ENCODE measurements at regions not wholly inside any gene's neighbourhood (a gene's known extent, or its start where the extent isn't known, plus 50 kb on each side); places are given as distances from the start of the nearest gene placed in this dataset.
"Not testable (repeated sequence)": the region's sequence is repeated elsewhere in the genome, so short reads cannot be mapped to it uniquely, and the experiment has no call there.

DNA sequence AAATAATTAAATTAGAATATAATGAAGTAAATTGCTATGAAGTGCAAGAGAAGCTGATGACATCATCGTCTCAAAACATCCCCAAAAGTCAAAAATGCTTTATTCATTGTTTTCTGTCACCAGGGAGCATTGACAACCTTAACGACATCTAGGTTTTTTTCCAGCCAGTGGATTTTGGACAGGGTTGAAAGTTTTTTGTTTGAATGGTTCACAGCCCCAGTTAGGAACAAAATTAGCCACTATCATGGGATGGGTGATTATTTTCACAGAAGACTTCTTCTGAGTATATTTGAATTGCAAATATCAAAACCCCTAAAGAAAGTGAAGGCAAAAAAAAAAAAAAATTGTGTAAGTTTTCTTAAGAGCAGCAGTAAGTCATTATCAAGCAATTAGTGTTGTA, 826.1 kb downstream of the STPG2 start:
- no peaks in the 10 kb centered on the region for H3K79me2 ChIP-seq (ENCODE audit: insufficient read depth, low read length)
- 100% methylated on average over 1 of the region's 2 CpGs for WGBS (ENCODE audit: insufficient coverage)
- Mint-ChIP-seq H3K27ac (no peak overlapping the region), H3K9me3 (peaks cover 2 to 12% (median 8%) of the 10 kb centered on the region in 7 donors), H3K36me3 (no peaks in the 10 kb centered on the region), H3K4me3 (no peak overlapping the region), H3K27me3 (ENCODE audit: low read depth in 3 of 3) (no peaks in the 10 kb centered on the region), H3K4me1 (no peaks in the 10 kb centered on the region)
- no peak overlapping the region for H3K4me3 ChIP-seq (replicated peaks in 1 of 3; ENCODE audit: low read depth in 2 of 3, low read length in 3 of 3)
- no peak overlapping the region for H2AFZ ChIP-seq (ENCODE audit: insufficient read depth, low read depth, low read length, poor library complexity, severe bottlenecking)
- H3K4me2 ChIP-seq (replicated peaks; ENCODE audit: extremely low read depth, low read length, poor library complexity, severe bottlenecking), result no peak overlapping the region
- H3K27ac ChIP-seq (ENCODE audit: low read depth in 1 of 2, low read length in 2 of 2), result no peak overlapping the region
- no peaks in the 10 kb centered on the region for H4K20me1 ChIP-seq (ENCODE audit: insufficient read depth, low read length)
- H3K4me1 ChIP-seq (ENCODE audit: control insufficient read depth in 1 of 2, insufficient read depth in 2 of 2, low read length in 2 of 2), result no peaks in the 10 kb centered on the region
- intact Hi-C loops (cut with micrococcal nuclease), result no loop called here
- H3K9me3 ChIP-seq (replicated peaks in 1 of 2; ENCODE audit: control insufficient read depth in 1 of 2, insufficient read depth in 1 of 2, low read length in 2 of 2), result peaks cover 4 to 8% of the 10 kb centered on the region in 2 donors
- DNase-seq, result no peak
- H3K27me3 ChIP-seq (ENCODE audit: control insufficient read depth in 2 of 2, insufficient read depth in 2 of 2, low read length in 2 of 2), result no peaks in the 10 kb centered on the region
- TF ChIP-seq, protein P1, sequence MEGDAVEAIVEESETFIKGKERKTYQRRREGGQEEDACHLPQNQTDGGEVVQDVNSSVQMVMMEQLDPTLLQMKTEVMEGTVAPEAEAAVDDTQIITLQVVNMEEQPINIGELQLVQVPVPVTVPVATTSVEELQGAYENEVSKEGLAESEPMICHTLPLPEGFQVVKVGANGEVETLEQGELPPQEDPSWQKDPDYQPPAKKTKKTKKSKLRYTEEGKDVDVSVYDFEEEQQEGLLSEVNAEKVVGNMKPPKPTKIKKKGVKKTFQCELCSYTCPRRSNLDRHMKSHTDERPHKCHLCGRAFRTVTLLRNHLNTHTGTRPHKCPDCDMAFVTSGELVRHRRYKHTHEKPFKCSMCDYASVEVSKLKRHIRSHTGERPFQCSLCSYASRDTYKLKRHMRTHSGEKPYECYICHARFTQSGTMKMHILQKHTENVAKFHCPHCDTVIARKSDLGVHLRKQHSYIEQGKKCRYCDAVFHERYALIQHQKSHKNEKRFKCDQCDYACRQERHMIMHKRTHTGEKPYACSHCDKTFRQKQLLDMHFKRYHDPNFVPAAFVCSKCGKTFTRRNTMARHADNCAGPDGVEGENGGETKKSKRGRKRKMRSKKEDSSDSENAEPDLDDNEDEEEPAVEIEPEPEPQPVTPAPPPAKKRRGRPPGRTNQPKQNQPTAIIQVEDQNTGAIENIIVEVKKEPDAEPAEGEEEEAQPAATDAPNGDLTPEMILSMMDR (IDR thresholded peaks at IDR 0.05), result no peak
- no peaks in the 10 kb centered on the region for H3K36me3 ChIP-seq (replicated peaks in 1 of 2; ENCODE audit: control insufficient read depth in 1 of 2, insufficient read depth in 2 of 2, low read length in 2 of 2)
- no peak overlapping the region for H3K9ac ChIP-seq (ENCODE audit: insufficient read depth, low read length, poor library complexity, severe bottlenecking)

GRCh38 chr4:97317671-97318070, 825.6 kb downstream of the STPG2 start:
- Histone ChIP-seq H3K27me3 (ENCODE audit: control insufficient read depth in 2 of 2, insufficient read depth in 2 of 2, low read length in 2 of 2) (no peaks in the 10 kb centered on the region), H2AFZ (ENCODE audit: insufficient read depth, low read depth, low read length, poor library complexity, severe bottlenecking) (no peak overlapping the region), H3K9me3 (replicated peaks in 1 of 2; ENCODE audit: control insufficient read depth in 1 of 2, insufficient read depth in 1 of 2, low read length in 2 of 2) (peaks cover 1 to 5% of the 10 kb centered on the region in 2 donors), H3K9ac (ENCODE audit: insufficient read depth, low read length, poor library complexity, severe bottlenecking) (no peak overlapping the region), H3K36me3 (replicated peaks in 1 of 2; ENCODE audit: control insufficient read depth in 1 of 2, insufficient read depth in 2 of 2, low read length in 2 of 2) (no peaks in the 10 kb centered on the region), H3K4me2 (replicated peaks; ENCODE audit: extremely low read depth, low read length, poor library complexity, severe bottlenecking) (no peak overlapping the region), H3K4me1 (ENCODE audit: control insufficient read depth in 1 of 2, insufficient read depth in 2 of 2, low read length in 2 of 2) (no peaks in the 10 kb centered on the region), H4K20me1 (ENCODE audit: insufficient read depth, low read length) (no peaks in the 10 kb centered on the region), H3K4me3 (replicated peaks in 1 of 3; ENCODE audit: low read depth in 2 of 3, low read length in 3 of 3) (no peak overlapping the region), H3K27ac (ENCODE audit: low read depth in 1 of 2, low read length in 2 of 2) (no peak overlapping the region), H3K79me2 (ENCODE audit: insufficient read depth, low read length) (no peaks in the 10 kb centered on the region)
- no CpG with 5 or more reads among the region's 2 CpGs for WGBS (ENCODE audit: insufficient coverage)
- Mint-ChIP-seq H3K27me3 (ENCODE audit: low read depth in 3 of 3) (no peaks in the 10 kb centered on the region), H3K4me1 (no peaks in the 10 kb centered on the region), H3K27ac (no peak overlapping the region), H3K4me3 (no peak overlapping the region), H3K9me3 (peaks cover 2 to 12% (median 8%) of the 10 kb centered on the region in 7 donors), H3K36me3 (no peaks in the 10 kb centered on the region)
- TF ChIP-seq, protein P1 (IDR thresholded peaks at IDR 0.05), result no peak
- intact Hi-C loops (cut with micrococcal nuclease), result no loop called here
- no peak for DNase-seq

- H3K4me3 ChIP-seq (replicated peaks in 1 of 3; ENCODE audit: low read depth in 2 of 3, low read length in 3 of 3); H3K36me3 Mint-ChIP-seq; H3K9me3 ChIP-seq (replicated peaks in 1 of 2; ENCODE audit: control insufficient read depth in 1 of 2, insufficient read depth in 1 of 2, low read length in 2 of 2); intact Hi-C loops (cut with micrococcal nuclease); H3K27me3 Mint-ChIP-seq (ENCODE audit: low read depth in 3 of 3); H3K27ac Mint-ChIP-seq; H3K27ac ChIP-seq (ENCODE audit: low read depth in 1 of 2, low read length in 2 of 2); DNase-seq; H2AFZ ChIP-seq (ENCODE audit: insufficient read depth, low read depth, low read length, poor library complexity, severe bottlenecking); H3K79me2 ChIP-seq (ENCODE audit: insufficient read depth, low read length); H3K4me3 Mint-ChIP-seq; H3K4me2 ChIP-seq (replicated peaks; ENCODE audit: extremely low read depth, low read length, poor library complexity, severe bottlenecking); H3K27me3 ChIP-seq (ENCODE audit: control insufficient read depth in 2 of 2, insufficient read depth in 2 of 2, low read length in 2 of 2); H3K9ac ChIP-seq (ENCODE audit: insufficient read depth, low read length, poor library complexity, severe bottlenecking); H3K4me1 ChIP-seq (ENCODE audit: control insufficient read depth in 1 of 2, insufficient read depth in 2 of 2, low read length in 2 of 2); H3K4me1 Mint-ChIP-seq; H3K36me3 ChIP-seq (replicated peaks in 1 of 2; ENCODE audit: control insufficient read depth in 1 of 2, insufficient read depth in 2 of 2, low read length in 2 of 2); H4K20me1 ChIP-seq (ENCODE audit: insufficient read depth, low read length): not testable (repeated sequence)
- H3K9me3 Mint-ChIP-seq, result peaks cover 0 to 16% (median 7%) of the 10 kb centered on the region in 7 donors
- WGBS (ENCODE audit: insufficient coverage), result no CpG with 5 or more reads among the region's 1 CpG
Measured at GRCh38 chr4:97325751-97326150, 817.5 kb downstream of the STPG2 start.
